C4-2B (cell line): ENCODE measurements at regions not wholly inside any gene's neighbourhood (a gene's known extent, or its start where the extent isn't known, plus 50 kb on each side); places are given as distances from the start of the nearest gene placed in this dataset.

Experiments
- ZFX ChIP-seq: fragments of 450-650 bp; IDR thresholded peaks from 2 replicates; pipeline ENCODE4 v1.6.1; 2017
- TF ChIP-seq, protein P1 (sequence below): fragments of 450-650 bp; conservative IDR thresholded peaks from 2 replicates; pipeline ENCODE4 v1.5.1; 2017; ENCODE audit warnings: mild to moderate bottlenecking

DNA sequence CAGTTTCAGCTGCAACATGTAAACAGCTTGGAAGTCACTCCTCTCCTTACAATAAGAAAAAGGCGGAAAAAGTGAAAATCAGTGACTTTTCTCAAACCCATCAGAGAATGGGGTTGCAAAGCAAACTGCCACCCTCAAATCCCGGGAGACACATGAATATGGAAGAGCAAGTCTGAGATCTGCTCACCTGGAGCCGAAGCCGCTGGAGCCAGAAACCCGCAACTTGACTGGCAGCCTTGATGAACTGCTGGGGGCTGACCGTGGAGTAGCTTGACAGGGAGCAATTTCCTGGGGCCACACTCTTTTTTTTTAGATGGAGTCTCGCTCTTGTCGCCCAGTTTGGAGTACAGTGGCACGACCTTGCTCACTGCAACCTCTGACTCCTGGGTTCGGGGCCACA, 208.2 kb downstream of the KIF26A start:
- TF ChIP-seq, protein P1, sequence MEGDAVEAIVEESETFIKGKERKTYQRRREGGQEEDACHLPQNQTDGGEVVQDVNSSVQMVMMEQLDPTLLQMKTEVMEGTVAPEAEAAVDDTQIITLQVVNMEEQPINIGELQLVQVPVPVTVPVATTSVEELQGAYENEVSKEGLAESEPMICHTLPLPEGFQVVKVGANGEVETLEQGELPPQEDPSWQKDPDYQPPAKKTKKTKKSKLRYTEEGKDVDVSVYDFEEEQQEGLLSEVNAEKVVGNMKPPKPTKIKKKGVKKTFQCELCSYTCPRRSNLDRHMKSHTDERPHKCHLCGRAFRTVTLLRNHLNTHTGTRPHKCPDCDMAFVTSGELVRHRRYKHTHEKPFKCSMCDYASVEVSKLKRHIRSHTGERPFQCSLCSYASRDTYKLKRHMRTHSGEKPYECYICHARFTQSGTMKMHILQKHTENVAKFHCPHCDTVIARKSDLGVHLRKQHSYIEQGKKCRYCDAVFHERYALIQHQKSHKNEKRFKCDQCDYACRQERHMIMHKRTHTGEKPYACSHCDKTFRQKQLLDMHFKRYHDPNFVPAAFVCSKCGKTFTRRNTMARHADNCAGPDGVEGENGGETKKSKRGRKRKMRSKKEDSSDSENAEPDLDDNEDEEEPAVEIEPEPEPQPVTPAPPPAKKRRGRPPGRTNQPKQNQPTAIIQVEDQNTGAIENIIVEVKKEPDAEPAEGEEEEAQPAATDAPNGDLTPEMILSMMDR = no peak
- no peak for TF ChIP-seq ZFX
